Caco-2 (cell line): ENCODE measurements at regions not wholly inside any gene's neighbourhood (a gene's known extent, or its start where the extent isn't known, plus 50 kb on each side); places are given as distances from the start of the nearest gene placed in this dataset.

ENCODE experiments used
- BruUV-seq: library from RNA; stranded (reverse); fragments of 400-500 nt; replicated peaks from 2 replicates; lab custom pipeline; 2021; lab: Mats Ljungman, UMichigan
- CTCF ChIA-PET: fragments of 300-600 bp; sonication (Branson Sonifier 250); formaldehyde crosslinking; loops from one replicate; lab custom pipeline; 2022; ENCODE audit warnings: antibody characterized with exemption; lab: Charles Lee
- POLR2A ChIA-PET: fragments of 300-600 bp; sonication (Branson Sonifier 250); formaldehyde crosslinking; loops from one replicate; lab custom pipeline; 2022; ENCODE audit warnings: antibody characterized with exemption; lab: Charles Lee
- DNase-seq, 2 experiments: peaks; one replicate each; pipeline versions ENCODE4 v3.0.0 to v3.0.0-alpha.2; 2020 to 2022
- H3K27me3 ChIP-seq: replicated peaks from 2 replicates; pipeline ENCODE4 v1.6.0; 2011; ENCODE audit warnings: low read length; ENCODE audit not compliant: control insufficient read depth, insufficient read depth
- H3K36me3 ChIP-seq: 2 replicates; pipeline ENCODE4 v1.5.1; 2011; ENCODE audit warnings: low read length; ENCODE audit not compliant: control insufficient read depth, insufficient read depth
- H3K4me1 ChIP-seq: fragments of 250-450 bp; sonication (Bioruptor Pico); 2 replicates; pipeline ENCODE4 v1.5.1; 2020; ENCODE audit warnings: mild to moderate bottlenecking
- H3K4me3 ChIP-seq: 2 replicates; pipeline ENCODE4 v1.5.1; 2011; ENCODE audit warnings: low read depth, mild to moderate bottlenecking, control low read depth, low read length
- H3K9me3 ChIP-seq: fragments of 250-450 bp; sonication (Bioruptor Pico); 2 replicates; pipeline ENCODE4 v1.5.1; 2020; ENCODE audit warnings: mild to moderate bottlenecking, moderate library complexity
- H3K27ac Mint-ChIP-seq: one replicate; pipeline ENCODE4 v1.8.0; 2022; ENCODE audit warnings: mixed read lengths; ENCODE audit not compliant: unreplicated experiment
- H3K27me3 Mint-ChIP-seq: one replicate; pipeline ENCODE4 v1.8.0; 2022; ENCODE audit warnings: mixed read lengths; ENCODE audit not compliant: insufficient read depth, unreplicated experiment
- H3K36me3 Mint-ChIP-seq: one replicate; pipeline ENCODE4 v1.8.0; 2022; ENCODE audit warnings: mild to moderate bottlenecking, mixed read lengths; ENCODE audit not compliant: insufficient read depth, unreplicated experiment
- H3K4me1 Mint-ChIP-seq: one replicate; pipeline ENCODE4 v1.8.0; 2022; ENCODE audit warnings: low read depth, mixed read lengths; ENCODE audit not compliant: unreplicated experiment
- H3K4me3 Mint-ChIP-seq: one replicate; pipeline ENCODE4 v1.8.0; 2022; ENCODE audit warnings: mild to moderate bottlenecking, moderate library complexity, mixed read lengths; ENCODE audit not compliant: unreplicated experiment
- H3K9me3 Mint-ChIP-seq: one replicate; pipeline ENCODE4 v1.8.0; 2022; ENCODE audit warnings: mixed read lengths; ENCODE audit not compliant: unreplicated experiment
- intact Hi-C: fragments of 100-400 bp; cut with micrococcal nuclease; formaldehyde crosslinking; loops from one replicate; pipeline ENCODE4 v1.10.0; 2022; ENCODE audit not compliant: unreplicated experiment
- TF ChIP-seq, protein P1 (sequence below), 2 experiments: fragments of 200-600 bp in 1 of 2; IDR thresholded peaks; 1 replicate in 1 of 2; 2 replicates in 1 of 2; pipeline versions ENCODE4 v1.5.1 to v1.8.0; 2011 to 2022; ENCODE audit warnings: antibody characterized with exemption in 1 of 2, control low read depth in 1 of 2, inconsistent platforms in 1 of 2, low read depth in 1 of 2, low read length in 1 of 2, mild to moderate bottlenecking in 1 of 2, moderate library complexity in 1 of 2; ENCODE audit not compliant: insufficient read depth in 1 of 2, severe bottlenecking in 1 of 2, unreplicated experiment in 1 of 2

- Histone ChIP-seq H3K4me1 (no peaks in the 10 kb centered on the region), H3K9me3 (no peaks in the 10 kb centered on the region), H3K27me3 (no peaks in the 10 kb centered on the region), H3K36me3 (no peaks in the 10 kb centered on the region), H3K4me3 (no peak overlapping the region)
- TF ChIP-seq, protein P1, sequence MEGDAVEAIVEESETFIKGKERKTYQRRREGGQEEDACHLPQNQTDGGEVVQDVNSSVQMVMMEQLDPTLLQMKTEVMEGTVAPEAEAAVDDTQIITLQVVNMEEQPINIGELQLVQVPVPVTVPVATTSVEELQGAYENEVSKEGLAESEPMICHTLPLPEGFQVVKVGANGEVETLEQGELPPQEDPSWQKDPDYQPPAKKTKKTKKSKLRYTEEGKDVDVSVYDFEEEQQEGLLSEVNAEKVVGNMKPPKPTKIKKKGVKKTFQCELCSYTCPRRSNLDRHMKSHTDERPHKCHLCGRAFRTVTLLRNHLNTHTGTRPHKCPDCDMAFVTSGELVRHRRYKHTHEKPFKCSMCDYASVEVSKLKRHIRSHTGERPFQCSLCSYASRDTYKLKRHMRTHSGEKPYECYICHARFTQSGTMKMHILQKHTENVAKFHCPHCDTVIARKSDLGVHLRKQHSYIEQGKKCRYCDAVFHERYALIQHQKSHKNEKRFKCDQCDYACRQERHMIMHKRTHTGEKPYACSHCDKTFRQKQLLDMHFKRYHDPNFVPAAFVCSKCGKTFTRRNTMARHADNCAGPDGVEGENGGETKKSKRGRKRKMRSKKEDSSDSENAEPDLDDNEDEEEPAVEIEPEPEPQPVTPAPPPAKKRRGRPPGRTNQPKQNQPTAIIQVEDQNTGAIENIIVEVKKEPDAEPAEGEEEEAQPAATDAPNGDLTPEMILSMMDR (IDR thresholded peaks at IDR 0.05; ENCODE audit: insufficient read depth in 1 of 2, low read depth in 1 of 2, low read length in 1 of 2, severe bottlenecking in 1 of 2, unreplicated experiment in 1 of 2), result no peak
- BruUV-seq, result no TSS peak
- CTCF ChIA-PET, result no interaction called here
- no peak for DNase-seq
- intact Hi-C loops, result no loop called here
- H3K36me3 Mint-ChIP-seq, result no peaks in the 10 kb centered on the region
- no peaks in the 10 kb centered on the region for H3K4me1 Mint-ChIP-seq
- H3K27ac Mint-ChIP-seq, result no peak overlapping the region
- H3K9me3 Mint-ChIP-seq, result peaks cover 11% of the 10 kb centered on the region
- no peak overlapping the region for H3K4me3 Mint-ChIP-seq
- POLR2A ChIA-PET, result no interaction called here
- peaks cover 3% of the 10 kb centered on the region for H3K27me3 Mint-ChIP-seq
Measured at GRCh38 chr18:76075777-76076176, 419.3 kb downstream of the ZNF516 start.

GRCh38 chr18:76064998-76065397, 430.0 kb downstream of the ZNF516 start:
- ChIA-PET CTCF (no interaction called here), POLR2A (no interaction called here)
- no TSS peak for BruUV-seq
- H3K36me3 ChIP-seq, result no peaks in the 10 kb centered on the region
- intact Hi-C loops, result no loop called here
- H3K27ac Mint-ChIP-seq, result no peak overlapping the region
- no peaks in the 10 kb centered on the region for H3K36me3 Mint-ChIP-seq
- DNase-seq, result no peak
- H3K27me3 Mint-ChIP-seq, result no peaks in the 10 kb centered on the region
- no peaks in the 10 kb centered on the region for H3K27me3 ChIP-seq
- no peak overlapping the region for H3K4me3 Mint-ChIP-seq
- TF ChIP-seq, protein P1 (IDR thresholded peaks at IDR 0.05; ENCODE audit: insufficient read depth in 1 of 2, low read depth in 1 of 2, low read length in 1 of 2, severe bottlenecking in 1 of 2, unreplicated experiment in 1 of 2), result no peak
- H3K9me3 ChIP-seq, result no peaks in the 10 kb centered on the region
- H3K4me1 ChIP-seq, result no peaks in the 10 kb centered on the region
- no peak overlapping the region for H3K4me3 ChIP-seq
- no peaks in the 10 kb centered on the region for H3K4me1 Mint-ChIP-seq
- no peaks in the 10 kb centered on the region for H3K9me3 Mint-ChIP-seq

DNA sequence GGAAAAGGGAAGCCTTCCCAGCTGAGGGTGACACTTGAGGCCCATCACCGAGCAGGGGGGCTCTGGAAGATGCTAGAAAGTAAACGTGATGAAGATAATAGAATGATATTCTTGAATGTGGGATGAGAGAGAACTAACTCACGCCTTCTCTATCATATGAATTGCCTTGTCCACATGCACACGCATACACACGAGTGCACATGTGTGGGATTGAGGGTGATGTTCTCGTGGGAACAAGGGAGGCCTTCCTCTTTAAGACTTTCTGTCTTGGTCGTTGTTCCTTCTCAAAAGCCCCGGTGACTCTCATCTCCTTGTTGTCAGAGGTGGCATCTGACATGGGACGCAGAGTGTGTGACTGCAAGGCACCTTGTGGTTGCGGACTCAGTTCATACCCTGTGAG, 436.9 kb downstream of the ZNF516 start:
- Histone ChIP-seq H3K4me1 (no peaks in the 10 kb centered on the region), H3K27me3 (no peaks in the 10 kb centered on the region), H3K9me3 (no peaks in the 10 kb centered on the region), H3K4me3 (no peak overlapping the region), H3K36me3 (no peaks in the 10 kb centered on the region)
- Mint-ChIP-seq H3K4me3 (no peak overlapping the region), H3K4me1 (no peaks in the 10 kb centered on the region), H3K9me3 (no peaks in the 10 kb centered on the region), H3K36me3 (no peaks in the 10 kb centered on the region), H3K27me3 (peaks cover 10% of the 10 kb centered on the region), H3K27ac (no peak overlapping the region)
- ChIA-PET POLR2A (no interaction called here), CTCF (no interaction called here)
- intact Hi-C loops, result no loop called here
- no peak for DNase-seq
- BruUV-seq, result no TSS peak
- TF ChIP-seq, protein P1 (IDR thresholded peaks at IDR 0.05; ENCODE audit: insufficient read depth in 1 of 2, low read depth in 1 of 2, low read length in 1 of 2, severe bottlenecking in 1 of 2, unreplicated experiment in 1 of 2), result no peak
